ENCODE measurements at regions not wholly inside any gene's neighbourhood (a gene's known extent, or its start where the extent isn't known, plus 50 kb on each side); places are given as distances from the start of the nearest gene placed in this dataset.

- Histone ChIP-seq H3K4me3 (no peak overlapping the region), H3K9me3 (peaks cover 0 to 8% (median 0%) of the 10 kb centered on the region in 11 donors), H3K27me3 (no peaks in the 10 kb centered on the region), H3K4me1 (no peaks in the 10 kb centered on the region), H3K27ac (no peak overlapping the region), H3K36me3 (no peaks in the 10 kb centered on the region)
- ATAC-seq (no peak), DNase-seq (no peak)
- intact Hi-C loops (cut with DNase I) = no loop called here
- 61 to 72% methylated on average over 2 of the region's 2 CpGs for WGBS, 2 donors
- TF ChIP-seq, protein P1, sequence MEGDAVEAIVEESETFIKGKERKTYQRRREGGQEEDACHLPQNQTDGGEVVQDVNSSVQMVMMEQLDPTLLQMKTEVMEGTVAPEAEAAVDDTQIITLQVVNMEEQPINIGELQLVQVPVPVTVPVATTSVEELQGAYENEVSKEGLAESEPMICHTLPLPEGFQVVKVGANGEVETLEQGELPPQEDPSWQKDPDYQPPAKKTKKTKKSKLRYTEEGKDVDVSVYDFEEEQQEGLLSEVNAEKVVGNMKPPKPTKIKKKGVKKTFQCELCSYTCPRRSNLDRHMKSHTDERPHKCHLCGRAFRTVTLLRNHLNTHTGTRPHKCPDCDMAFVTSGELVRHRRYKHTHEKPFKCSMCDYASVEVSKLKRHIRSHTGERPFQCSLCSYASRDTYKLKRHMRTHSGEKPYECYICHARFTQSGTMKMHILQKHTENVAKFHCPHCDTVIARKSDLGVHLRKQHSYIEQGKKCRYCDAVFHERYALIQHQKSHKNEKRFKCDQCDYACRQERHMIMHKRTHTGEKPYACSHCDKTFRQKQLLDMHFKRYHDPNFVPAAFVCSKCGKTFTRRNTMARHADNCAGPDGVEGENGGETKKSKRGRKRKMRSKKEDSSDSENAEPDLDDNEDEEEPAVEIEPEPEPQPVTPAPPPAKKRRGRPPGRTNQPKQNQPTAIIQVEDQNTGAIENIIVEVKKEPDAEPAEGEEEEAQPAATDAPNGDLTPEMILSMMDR (IDR thresholded peaks at IDR 0.05) = no peak
Observed at GRCh38 chr11:110787680-110788079, 75.4 kb upstream of the ARHGAP20 start.

DNA sequence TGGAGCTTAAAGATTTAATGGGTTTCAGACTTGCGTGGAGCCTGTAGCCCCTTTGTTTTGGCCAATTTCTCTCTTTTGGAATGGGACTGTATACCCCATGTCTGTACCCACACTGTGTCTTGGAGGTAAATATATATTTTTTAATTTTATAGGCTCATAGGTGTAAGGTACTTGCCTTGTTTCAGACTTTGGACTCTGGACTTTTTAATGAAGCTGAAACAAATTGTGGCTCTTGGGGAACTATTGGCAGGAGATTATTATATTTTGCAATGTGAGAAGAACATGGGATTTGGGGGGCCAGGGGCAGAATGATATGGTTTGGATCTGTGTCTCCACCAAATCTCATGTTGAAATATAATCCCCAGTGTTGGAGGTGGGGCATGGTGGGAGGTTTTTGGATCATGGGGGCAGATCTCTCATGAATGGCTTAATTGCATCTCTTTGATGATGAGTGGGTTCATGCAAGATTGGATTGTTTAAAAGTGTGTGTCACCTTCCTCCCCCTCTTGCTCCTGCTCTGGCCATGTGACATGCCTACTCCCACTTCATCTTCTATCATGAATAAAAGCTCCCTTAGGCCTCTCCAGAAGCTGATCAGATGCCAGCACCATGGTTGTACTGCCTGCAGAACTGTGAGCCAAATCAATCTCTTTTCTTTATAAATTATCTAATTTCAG lies 74.1 kb upstream of the ARHGAP20 start:
- no peak for ATAC-seq
- no peak overlapping the region for H3K27ac ChIP-seq
- no peaks in the 10 kb centered on the region for H3K36me3 ChIP-seq
- DNase-seq = no peak
- H3K27me3 ChIP-seq = no peaks in the 10 kb centered on the region
- WGBS, 2 donors = 84 to 95% methylated on average over 1 of the region's 1 CpG
- no peaks in the 10 kb centered on the region for H3K4me1 ChIP-seq
- H3K9me3 ChIP-seq = peaks cover 0 to 8% (median 0%) of the 10 kb centered on the region in 11 donors
- no peak overlapping the region for H3K4me3 ChIP-seq
- TF ChIP-seq, protein P1 (IDR thresholded peaks at IDR 0.05) = no peak
- intact Hi-C loops (cut with DNase I) = no loop called here

GRCh38 chr11:110785398-110785797 lies 73.2 kb upstream of the ARHGAP20 start:
- DNase-seq (no peak), ATAC-seq (no peak)
- H3K4me1 ChIP-seq = no peaks in the 10 kb centered on the region
- 89 to 91% methylated on average over 2 of the region's 2 CpGs for WGBS, 2 donors
- H3K36me3 ChIP-seq = no peaks in the 10 kb centered on the region
- H3K27ac ChIP-seq = no peak overlapping the region
- H3K27me3 ChIP-seq = no peaks in the 10 kb centered on the region
- H3K4me3 ChIP-seq = no peak overlapping the region
- H3K9me3 ChIP-seq = peaks cover 0 to 8% (median 0%) of the 10 kb centered on the region in 11 donors
- intact Hi-C loops (cut with DNase I) = no loop called here
- TF ChIP-seq, protein P1 (IDR thresholded peaks at IDR 0.05) = no peak

DNA sequence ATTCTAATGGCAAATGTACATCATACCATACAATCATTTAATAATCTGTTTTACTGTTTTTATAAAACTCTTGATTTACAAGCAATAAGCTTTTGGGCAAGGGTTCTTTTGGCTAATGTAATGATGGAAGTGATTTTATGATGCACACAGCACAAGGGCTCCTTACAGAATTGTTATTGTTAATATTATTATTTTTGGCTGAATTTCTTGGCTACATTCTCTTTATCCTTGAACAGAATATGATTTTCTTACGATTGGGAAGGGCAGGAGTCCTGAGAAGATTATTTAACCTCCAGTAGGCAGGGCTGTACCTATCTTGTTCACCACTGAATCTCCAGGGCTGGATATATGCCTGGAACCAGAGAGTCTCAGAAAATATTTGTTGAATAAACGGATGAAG lies 70.4 kb upstream of the ARHGAP20 start:
- H3K27me3 ChIP-seq = no peaks in the 10 kb centered on the region
- intact Hi-C loops (cut with DNase I) = no loop called here
- H3K4me3 ChIP-seq = no peak overlapping the region
- ATAC-seq (no peak), DNase-seq (no peak)
- no peak overlapping the region for H3K27ac ChIP-seq
- peaks cover 0 to 8% (median 0%) of the 10 kb centered on the region in 9 donors for H3K4me1 ChIP-seq
- 35 to 46% methylated on average over 2 of the region's 2 CpGs for WGBS, 2 donors
- peaks cover 0 to 18% (median 3%) of the 10 kb centered on the region in 11 donors for H3K9me3 ChIP-seq
- TF ChIP-seq, protein P1 (IDR thresholded peaks at IDR 0.05) = no peak
- no peaks in the 10 kb centered on the region for H3K36me3 ChIP-seq
